Mesenchymal stem cell (in vitro differentiated cells and primary cell): ENCODE measurements at regions not wholly inside any gene's neighbourhood (a gene's known extent, or its start where the extent isn't known, plus 50 kb on each side); places are given as distances from the start of the nearest gene placed in this dataset.

Source experiments
- DNase-seq: peaks from one replicate; pipeline ENCODE4 v3.0.0-alpha.2; 2013
- H2AFZ ChIP-seq: one replicate; pipeline ENCODE4 v1.6.1; 2013; ENCODE audit warnings: low read depth, mild to moderate bottlenecking, control low read depth, inconsistent platforms, low read length, moderate library complexity
- H2AK5ac ChIP-seq: 2 replicates; pipeline ENCODE4 v1.6.1; 2013; ENCODE audit warnings: low read length, moderate library complexity, mild to moderate bottlenecking, inconsistent platforms; ENCODE audit not compliant: severe bottlenecking
- H2BK120ac ChIP-seq: one replicate; pipeline ENCODE4 v1.6.1; 2013; ENCODE audit warnings: low read depth, mild to moderate bottlenecking, inconsistent platforms, low read length, moderate library complexity
- H2BK12ac ChIP-seq, 2 experiments: one replicate each; pipeline ENCODE4 v1.6.1; 2013; ENCODE audit warnings: inconsistent platforms in 2 of 2, low read length in 2 of 2, mild to moderate bottlenecking in 2 of 2, moderate library complexity in 2 of 2, control low read depth in 1 of 2
- H2BK15ac ChIP-seq: one replicate; pipeline ENCODE4 v1.6.1; 2013; ENCODE audit warnings: mild to moderate bottlenecking, low read depth, inconsistent platforms; ENCODE audit not compliant: poor library complexity, severe bottlenecking
- H2BK5ac ChIP-seq: 2 replicates; pipeline ENCODE4 v1.6.1; 2013; ENCODE audit warnings: low read depth, mild to moderate bottlenecking, low read length, control low read depth, inconsistent platforms; ENCODE audit not compliant: poor library complexity, severe bottlenecking
- H3K14ac ChIP-seq, 2 experiments: one replicate each; pipeline ENCODE4 v1.6.1; 2013; ENCODE audit warnings: inconsistent platforms in 2 of 2, low read length in 2 of 2, control low read depth in 1 of 2, mild to moderate bottlenecking in 1 of 2, moderate library complexity in 1 of 2
- H3K18ac ChIP-seq, 2 experiments: one replicate each; pipeline ENCODE4 v1.6.1; 2013; ENCODE audit warnings: inconsistent platforms in 2 of 2, low read length in 2 of 2, control low read depth in 1 of 2, low read depth in 1 of 2, mild to moderate bottlenecking in 1 of 2
- H3K23ac ChIP-seq, 2 experiments: one replicate each; pipeline ENCODE4 v1.6.1; 2013; ENCODE audit warnings: inconsistent platforms in 2 of 2, low read length in 2 of 2, mild to moderate bottlenecking in 2 of 2, moderate library complexity in 2 of 2, control low read depth in 1 of 2
- H3K27ac ChIP-seq: 2 replicates; pipeline ENCODE4 v1.5.1; 2013; ENCODE audit warnings: mild to moderate bottlenecking, moderate library complexity, low read length, control low read depth, inconsistent platforms; ENCODE audit not compliant: poor library complexity, severe bottlenecking
- H3K27me3 ChIP-seq, 2 experiments: 2 replicates each; pipeline versions ENCODE4 v1.6.1 to v1.7.0; 2013; ENCODE audit warnings: low read length in 2 of 2, mild to moderate bottlenecking in 2 of 2, moderate library complexity in 2 of 2, control low read depth in 1 of 2, inconsistent platforms in 1 of 2; ENCODE audit not compliant: control insufficient read depth in 1 of 2, insufficient read depth in 1 of 2
- H3K36me3 ChIP-seq, 2 experiments: 2 replicates each; pipeline versions ENCODE4 v1.6.1 to v1.7.0; 2013; ENCODE audit warnings: low read length in 2 of 2, control low read depth in 1 of 2, inconsistent platforms in 1 of 2, low read depth in 1 of 2, mild to moderate bottlenecking in 1 of 2; ENCODE audit not compliant: insufficient read depth in 2 of 2, control insufficient read depth in 1 of 2
- H3K4ac ChIP-seq, 2 experiments: one replicate each; pipeline ENCODE4 v1.6.1; 2013; ENCODE audit warnings: inconsistent platforms in 2 of 2, low read length in 2 of 2, mild to moderate bottlenecking in 2 of 2, moderate library complexity in 2 of 2, control low read depth in 1 of 2, low read depth in 1 of 2
- H3K4me1 ChIP-seq: 2 replicates; pipeline ENCODE4 v1.6.1; 2013; ENCODE audit warnings: low read depth, low read length, control low read depth; ENCODE audit not compliant: control insufficient read depth, insufficient read depth
- H3K4me2 ChIP-seq: 2 replicates; pipeline ENCODE4 v1.6.1; 2013; ENCODE audit warnings: low read length, mild to moderate bottlenecking, inconsistent platforms; ENCODE audit not compliant: poor library complexity, severe bottlenecking
- H3K4me3 ChIP-seq, 2 experiments: 2 replicates each; pipeline versions ENCODE4 v1.5.1 to v1.7.0; 2013; ENCODE audit warnings: low read length in 2 of 2, mild to moderate bottlenecking in 2 of 2, control low read depth in 1 of 2, low read depth in 1 of 2; ENCODE audit not compliant: insufficient read depth in 1 of 2
- H3K79me1 ChIP-seq: replicated peaks from 2 replicates; pipeline ENCODE4 v1.6.1; 2013; ENCODE audit warnings: mild to moderate bottlenecking, control low read depth, low read length, inconsistent platforms; ENCODE audit not compliant: poor library complexity, severe bottlenecking
- H3K9ac ChIP-seq: 2 replicates; pipeline ENCODE4 v1.7.0; 2013; ENCODE audit warnings: mild to moderate bottlenecking, low read length, moderate library complexity
- H3K9me3 ChIP-seq: 2 replicates; pipeline ENCODE4 v1.7.0; 2013; ENCODE audit warnings: mild to moderate bottlenecking, low read length; ENCODE audit not compliant: control insufficient read depth
- H4K8ac ChIP-seq: one replicate; pipeline ENCODE4 v1.6.1; 2013; ENCODE audit warnings: inconsistent platforms, mild to moderate bottlenecking, low read length, moderate library complexity
- H4K91ac ChIP-seq: one replicate; pipeline ENCODE4 v1.6.1; 2013; ENCODE audit warnings: mild to moderate bottlenecking, low read length, inconsistent platforms
- WGBS: methylation state at CpG from one replicate; pipeline ENCODE4 v1.1.7; 2013; ENCODE audit warnings: mixed read lengths; 5-methylcytosine and 5-hydroxymethylcytosine counted together

- Histone ChIP-seq H3K4me2 (no peak overlapping the region), H2BK15ac (no peak overlapping the region), H3K23ac (no peak overlapping the region), H2BK5ac (no peak overlapping the region), H3K9me3 (peaks cover 5% of the 10 kb centered on the region), H2AFZ (no peak overlapping the region), H3K27me3 (no peaks in the 10 kb centered on the region), H3K18ac (no peak overlapping the region), H3K36me3 (no peaks in the 10 kb centered on the region), H2BK12ac (no peak overlapping the region), H4K91ac (no peak overlapping the region), H2AK5ac (no peak overlapping the region), H3K27ac (no peak overlapping the region), H3K4ac (no peak overlapping the region), H3K9ac (no peak overlapping the region), H3K79me1 (no peaks in the 10 kb centered on the region), H2BK120ac (no peak overlapping the region), H3K4me3 (no peak overlapping the region), H3K4me1 (no peaks in the 10 kb centered on the region), H3K14ac (no peak overlapping the region), H4K8ac (no peak overlapping the region)
- DNase-seq, result no peak
- 32% methylated on average over 2 of the region's 3 CpGs for WGBS
Measured at GRCh38 chr3:84077479-84077878, 881.3 kb upstream of the CADM2 start.

- Histone ChIP-seq H3K4me2 (no peak overlapping the region), H3K18ac (no peak overlapping the region), H3K14ac (no peak overlapping the region), H3K36me3 (no peaks in the 10 kb centered on the region), H4K91ac (no peak overlapping the region), H2BK120ac (no peak overlapping the region), H3K4me3 (no peak overlapping the region), H3K4ac (no peak overlapping the region), H3K27ac (no peak overlapping the region), H3K4me1 (no peaks in the 10 kb centered on the region), H3K23ac (no peak overlapping the region), H3K9me3 (peaks cover 5% of the 10 kb centered on the region), H4K8ac (no peak overlapping the region), H3K79me1 (no peaks in the 10 kb centered on the region), H3K27me3 (no peaks in the 10 kb centered on the region), H2BK12ac (no peak overlapping the region), H2AK5ac (no peak overlapping the region), H2BK15ac (no peak overlapping the region), H2AFZ (no peak overlapping the region), H3K9ac (no peak overlapping the region), H2BK5ac (no peak overlapping the region)
- WGBS, result no CpG with 5 or more reads among the region's 1 CpG
- no peak for DNase-seq
Measured at GRCh38 chr3:84082726-84083125, 876.1 kb upstream of the CADM2 start.

DNA sequence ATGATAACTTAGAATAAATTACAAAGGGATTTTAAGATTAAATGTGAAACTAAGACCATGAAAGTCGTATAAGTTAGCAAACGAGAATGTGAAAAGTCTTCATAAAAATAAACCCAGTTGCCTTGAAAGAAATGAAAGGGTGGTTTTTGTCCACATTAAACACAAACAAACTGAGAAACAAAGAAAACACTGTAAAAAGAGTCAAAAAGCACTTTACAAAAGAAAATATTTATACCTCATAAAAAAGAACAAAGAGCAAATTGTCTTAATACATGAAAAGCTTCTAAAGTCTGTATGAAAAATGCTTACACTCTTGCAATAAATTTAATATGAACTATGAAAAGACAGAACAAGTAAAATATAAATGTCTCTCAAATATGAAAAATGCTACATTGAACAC lies 865.9 kb upstream of the CADM2 start:
- Histone ChIP-seq H4K91ac (no peak overlapping the region), H3K27ac (no peak overlapping the region)

GRCh38 chr3:84096188-84096587 lies 862.6 kb upstream of the CADM2 start:
- Histone ChIP-seq H3K27ac (no peak overlapping the region), H3K23ac (no peak overlapping the region), H3K36me3 (no peaks in the 10 kb centered on the region), H3K4ac (no peak overlapping the region), H3K27me3 (no peaks in the 10 kb centered on the region), H3K14ac (no peak overlapping the region), H3K4me3 (no peak overlapping the region), H4K8ac (no peak overlapping the region), H3K79me1 (no peaks in the 10 kb centered on the region), H2BK12ac (no peak overlapping the region), H2BK120ac (no peak overlapping the region), H3K9ac (no peak overlapping the region), H4K91ac (no peak overlapping the region), H2AK5ac (no peak overlapping the region), H3K18ac (no peak overlapping the region), H2BK15ac (no peak overlapping the region), H2BK5ac (no peak overlapping the region), H2AFZ (no peak overlapping the region), H3K4me2 (no peak overlapping the region), H3K4me1 (no peaks in the 10 kb centered on the region), H3K9me3 (no peaks in the 10 kb centered on the region)
- no peak for DNase-seq

More for the DNA sequence above, 865.9 kb upstream of the CADM2 start:
- Histone ChIP-seq H3K36me3 (no peaks in the 10 kb centered on the region), H2BK120ac (no peak overlapping the region), H3K23ac (no peak overlapping the region), H3K4me3 (no peak overlapping the region), H2BK5ac (no peak overlapping the region), H4K8ac (no peak overlapping the region), H2AFZ (no peak overlapping the region), H3K18ac (no peak overlapping the region), H3K4me1 (no peaks in the 10 kb centered on the region), H3K4ac (no peak overlapping the region), H2BK12ac (no peak overlapping the region), H3K79me1 (no peaks in the 10 kb centered on the region), H3K4me2 (no peak overlapping the region), H3K9ac (no peak overlapping the region), H3K9me3 (no peaks in the 10 kb centered on the region), H3K14ac (no peak overlapping the region), H2AK5ac (no peak overlapping the region), H2BK15ac (no peak overlapping the region), H3K27me3 (no peaks in the 10 kb centered on the region)
- WGBS, result no CpG with 5 or more reads among the region's 2 CpGs
- no peak for DNase-seq
